Upper lobe of right lung (tissue), 1 donor: ENCODE measurements at regions not wholly inside any gene's neighbourhood (a gene's known extent, or its start where the extent isn't known, plus 50 kb on each side); places are given as distances from the start of the nearest gene placed in this dataset.

Experiments
- ATAC-seq: fragments of 200-7000 bp; cut with Tn5 transposase; one replicate; pipeline ENCODE4 v1.9.1; 2020; ENCODE audit warnings: mild to moderate bottlenecking, moderate library complexity
- DNase-seq: peaks from one replicate; pipeline ENCODE4 v3.0.0-alpha.2; 2020
- H3K27ac ChIP-seq: fragments of 200-600 bp; one replicate; pipeline ENCODE4 v1.8.0; 2022
- H3K27me3 ChIP-seq: fragments of 200-600 bp; one replicate; pipeline ENCODE4 v1.8.0; 2022; ENCODE audit warnings: mild to moderate bottlenecking
- H3K36me3 ChIP-seq: fragments of 200-600 bp; one replicate; pipeline ENCODE4 v1.8.0; 2022
- H3K4me1 ChIP-seq: fragments of 200-600 bp; one replicate; pipeline ENCODE4 v1.8.0; 2022
- H3K4me3 ChIP-seq: fragments of 200-600 bp; one replicate; pipeline ENCODE4 v1.8.0; 2022; ENCODE audit warnings: mild to moderate bottlenecking
- H3K9me3 ChIP-seq: fragments of 200-600 bp; one replicate; pipeline ENCODE4 v1.8.0; 2022
- CTCF ChIP-seq: fragments of 200-600 bp; IDR thresholded peaks from one replicate; pipeline ENCODE4 v1.8.0; 2022; ENCODE audit warnings: antibody characterized with exemption
- intact Hi-C: fragments of 100-400 bp; cut with DNase I; formaldehyde crosslinking; loops from one replicate; pipeline ENCODE4 v1.11.0; 2022
- donor health status: DM: no; HTN: yes; CAD: no; lungs with severe emphysema.

- no peaks in the 10 kb centered on the region for H3K9me3 ChIP-seq
- no peaks in the 10 kb centered on the region for H3K36me3 ChIP-seq
- no peaks in the 10 kb centered on the region for H3K27me3 ChIP-seq
- H3K27ac ChIP-seq, result no peak overlapping the region
- no peak for TF ChIP-seq CTCF
- ATAC-seq, result no peak
- H3K4me3 ChIP-seq, result no peak overlapping the region
- DNase-seq, result no peak
- intact Hi-C loops, result no loop called here
- peaks cover 3% of the 10 kb centered on the region for H3K4me1 ChIP-seq
These were observed 78.6 kb upstream of the HDAC9 start for GRCh38 chr7:18416988-18417387.

DNA sequence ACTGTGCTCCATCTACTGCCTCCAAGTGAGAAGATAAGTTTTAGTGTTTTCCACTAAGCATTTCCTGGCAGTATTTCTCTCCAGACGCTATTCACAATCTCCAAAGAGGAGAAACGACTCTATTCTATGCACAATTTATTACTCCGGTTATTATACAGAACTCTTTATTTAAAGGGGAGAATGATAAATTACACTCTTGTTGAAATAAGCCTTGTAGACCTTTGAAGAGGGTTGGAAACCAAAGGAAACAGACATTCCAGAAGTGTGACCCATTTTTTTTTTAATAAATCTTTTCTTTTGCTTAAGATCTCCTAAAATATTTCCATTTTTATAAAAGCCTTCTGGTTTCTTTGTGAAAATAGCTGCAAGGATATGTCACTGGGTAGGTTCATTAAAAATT lies 76.1 kb upstream of the HDAC9 start:
- Histone ChIP-seq H3K36me3 (no peaks in the 10 kb centered on the region), H3K9me3 (no peaks in the 10 kb centered on the region), H3K27me3 (no peaks in the 10 kb centered on the region), H3K27ac (no peak overlapping the region), H3K4me1 (peaks cover 3% of the 10 kb centered on the region), H3K4me3 (no peak overlapping the region)
- no peak for TF ChIP-seq CTCF
- DNase-seq (no peak), ATAC-seq (no peak)
- intact Hi-C loops, result no loop called here

DNA sequence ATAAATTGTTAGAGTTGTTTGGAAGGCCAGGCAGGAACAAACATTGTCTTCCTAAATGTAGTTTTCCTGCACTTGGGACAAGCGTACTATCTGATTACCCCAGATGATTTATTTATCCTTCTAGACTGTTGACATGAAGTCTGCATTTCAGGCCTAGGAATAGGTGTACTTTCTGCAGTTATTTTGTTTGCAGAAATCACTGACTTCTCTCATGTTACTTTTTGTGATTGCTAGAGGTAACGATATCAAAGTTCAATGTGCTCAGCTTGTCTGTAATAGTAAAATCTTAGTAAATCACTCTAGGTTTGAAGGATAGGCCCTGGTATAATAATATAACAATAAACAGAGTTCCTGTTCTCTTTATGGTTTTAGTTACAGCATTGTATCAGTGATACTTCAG lies 75.4 kb upstream of the HDAC9 start:
- intact Hi-C loops, result no loop called here
- Histone ChIP-seq H3K4me3 (no peak overlapping the region), H3K36me3 (no peaks in the 10 kb centered on the region), H3K4me1 (peaks cover 3% of the 10 kb centered on the region), H3K27ac (no peak overlapping the region), H3K27me3 (no peaks in the 10 kb centered on the region), H3K9me3 (no peaks in the 10 kb centered on the region)
- TF ChIP-seq CTCF, result no peak
- ATAC-seq (no peak), DNase-seq (no peak)

- Histone ChIP-seq H3K9me3 (no peaks in the 10 kb centered on the region), H3K36me3 (no peaks in the 10 kb centered on the region), H3K4me3 (no peak overlapping the region), H3K4me1 (peaks cover 3% of the 10 kb centered on the region), H3K27ac (no peak overlapping the region), H3K27me3 (no peaks in the 10 kb centered on the region)
- no peak for TF ChIP-seq CTCF
- DNase-seq (no peak), ATAC-seq (no peak)
- intact Hi-C loops, result no loop called here
These were observed 74.8 kb upstream of the HDAC9 start for GRCh38 chr7:18420748-18421147.

DNA sequence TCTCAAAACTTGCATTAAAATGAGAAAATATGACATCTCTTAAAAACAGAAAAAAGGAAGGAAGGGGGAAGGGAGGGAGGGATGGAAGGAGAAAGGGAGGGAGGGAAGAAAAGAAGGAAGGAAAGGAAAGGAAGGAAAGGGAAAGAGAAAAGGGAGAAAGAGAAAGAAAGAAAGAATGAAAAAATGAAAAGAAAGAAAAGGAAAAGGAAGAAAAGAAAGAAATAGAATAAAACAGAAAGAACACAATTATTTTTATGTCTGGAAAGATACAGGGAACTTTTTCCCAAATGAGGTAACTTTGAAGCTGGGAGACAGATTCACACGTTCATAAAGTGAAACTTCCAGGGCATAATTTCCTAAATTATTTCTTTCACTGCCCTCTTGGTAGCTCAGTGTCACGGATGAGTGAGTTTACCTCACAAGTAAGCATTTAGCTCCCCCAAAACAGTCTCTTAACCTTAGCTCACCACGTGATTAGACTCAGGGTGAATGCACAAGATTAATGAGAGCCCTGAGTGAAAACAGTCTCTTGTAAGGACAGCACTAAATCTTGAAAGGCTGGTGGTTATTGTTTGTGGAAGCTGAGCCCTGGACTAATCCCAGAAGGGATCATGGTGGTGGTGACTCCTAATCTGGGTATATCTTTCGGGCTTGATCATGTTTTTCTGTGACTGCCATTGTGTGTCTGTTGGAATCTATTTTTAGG lies 74.1 kb upstream of the HDAC9 start:
- ATAC-seq (no peak), DNase-seq (no peak)
- H3K36me3 ChIP-seq, result no peaks in the 10 kb centered on the region
- no peak for TF ChIP-seq CTCF
- peaks cover 3% of the 10 kb centered on the region for H3K4me1 ChIP-seq
- H3K9me3 ChIP-seq, result no peaks in the 10 kb centered on the region
- H3K27ac ChIP-seq, result no peak overlapping the region
- intact Hi-C loops, result no loop called here
- no peak overlapping the region for H3K4me3 ChIP-seq
- no peaks in the 10 kb centered on the region for H3K27me3 ChIP-seq

DNA sequence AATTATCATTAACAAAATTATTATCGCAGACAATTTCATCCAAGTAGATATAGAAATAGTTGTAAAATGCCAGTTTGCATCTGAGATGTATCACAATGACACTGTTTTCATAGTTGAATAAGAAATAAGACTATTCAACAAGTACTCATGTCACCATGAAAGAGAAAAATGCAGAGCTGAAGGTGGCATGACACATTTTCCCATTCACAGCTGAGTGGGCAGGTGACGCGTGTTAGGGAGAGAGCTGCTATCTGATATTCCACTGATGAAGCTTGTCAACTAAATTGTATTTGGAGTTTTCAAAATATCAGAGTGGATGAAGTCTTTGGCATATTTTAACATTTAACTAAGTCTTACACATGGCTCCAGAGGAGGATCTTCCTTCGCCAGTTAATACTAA lies 70.3 kb upstream of the HDAC9 start:
- Histone ChIP-seq H3K9me3 (no peaks in the 10 kb centered on the region), H3K27ac (no peak overlapping the region), H3K4me1 (peaks cover 3% of the 10 kb centered on the region), H3K36me3 (no peaks in the 10 kb centered on the region), H3K4me3 (no peak overlapping the region), H3K27me3 (no peaks in the 10 kb centered on the region)
- ATAC-seq (no peak), DNase-seq (no peak)
- intact Hi-C loops, result no loop called here
- TF ChIP-seq CTCF, result no peak
